B cell (primary cell): ENCODE measurements at regions not wholly inside any gene's neighbourhood (a gene's known extent, or its start where the extent isn't known, plus 50 kb on each side); places are given as distances from the start of the nearest gene placed in this dataset.

Experiments used
- ATAC-seq: fragments of 200-7000 bp; cut with Tn5 transposase; one replicate; pipeline ENCODE4 v1.10.0; 2021; ENCODE audit warnings: low read depth, mild to moderate bottlenecking, moderate number of reproducible peaks, moderate library complexity
- CTCF ChIA-PET: fragments of 350-600 bp; sonication (Branson Sonifier 250); formaldehyde crosslinking; loops from one replicate; lab custom pipeline; 2021; ENCODE audit warnings: antibody characterized with exemption, inconsistent platforms; lab: Charles Lee
- POLR2A ChIA-PET: fragments of 350-600 bp; sonication (Branson Sonifier 250); formaldehyde crosslinking; loops from one replicate; lab custom pipeline; 2021; ENCODE audit warnings: antibody characterized with exemption; lab: Charles Lee
- DNase-seq: peaks from one replicate; pipeline ENCODE4 v3.0.0; 2013
- H2AFZ ChIP-seq: 2 replicates; pipeline ENCODE4 v1.6.1; 2012; ENCODE audit warnings: mild to moderate bottlenecking, low read depth, low read length; ENCODE audit not compliant: insufficient read depth, poor library complexity, severe bottlenecking
- H3K27ac ChIP-seq, 2 donors: 1 replicate in 1 of 2; 2 replicates in 1 of 2; pipeline ENCODE4 v1.5.1; 2012 to 2013; ENCODE audit warnings: low read length in 2 of 2, mild to moderate bottlenecking in 2 of 2, moderate library complexity in 1 of 2
- H3K27me3 ChIP-seq, 4 experiments: fragments of 200-600 bp in 1 of 4; sonication (generic) in 1 of 4; replicated peaks in 1 of 4; 1 replicate in 2 of 4; 2 replicates in 2 of 4; pipeline versions ENCODE4 v1.6.1 to v1.7.0; 2013 to 2016; ENCODE audit warnings: low read length in 3 of 4, mild to moderate bottlenecking in 2 of 4, mixed read lengths in 1 of 4, moderate library complexity in 1 of 4; ENCODE audit not compliant: insufficient read depth in 4 of 4, control insufficient read depth in 3 of 4; ENCODE audit errors: control extremely low read depth in 1 of 4
- H3K36me3 ChIP-seq, 2 experiments: replicated peaks in 1 of 2; 1 replicate in 1 of 2; 2 replicates in 1 of 2; pipeline versions ENCODE4 v1.6.1 to v1.7.1; 2013; ENCODE audit warnings: low read length in 1 of 2; ENCODE audit not compliant: insufficient read depth in 2 of 2, control insufficient read depth in 1 of 2; ENCODE audit errors: control extremely low read depth in 1 of 2, extremely low read depth in 1 of 2
- H3K4me1 ChIP-seq, 2 donors: fragments of 200-600 bp in 1 of 2; sonication (generic) in 1 of 2; 1 replicate in 1 of 2; 2 replicates in 1 of 2; pipeline versions ENCODE4 v1.5.1 to v1.6.1; 2013 to 2017; ENCODE audit warnings: low read length in 2 of 2; ENCODE audit not compliant: control insufficient read depth in 2 of 2, insufficient read depth in 2 of 2
- H3K4me2 ChIP-seq: replicated peaks from 2 replicates; pipeline ENCODE3; 2012; ENCODE audit warnings: mild to moderate bottlenecking, low read depth, low read length; ENCODE audit not compliant: poor library complexity, severe bottlenecking
- H3K4me3 ChIP-seq, 5 experiments: fragments of 200-600 bp in 1 of 5; sonication (generic) in 1 of 5; 1 replicate in 3 of 5; 2 replicates in 2 of 5; pipeline versions ENCODE4 v1.5.1 to v1.7.0; 2011 to 2016; ENCODE audit warnings: low read length in 4 of 5, mild to moderate bottlenecking in 4 of 5, low read depth in 2 of 5, control low read depth in 1 of 5, moderate library complexity in 1 of 5; ENCODE audit not compliant: insufficient read depth in 1 of 5; ENCODE audit errors: control extremely low read depth in 1 of 5, extremely low read depth in 1 of 5
- H3K79me2 ChIP-seq: fragments of 200-600 bp; sonication (generic); one replicate; pipeline ENCODE4 v1.6.0; 2016; ENCODE audit warnings: low read length; ENCODE audit not compliant: control insufficient read depth, insufficient read depth
- H3K9ac ChIP-seq: fragments of 200-600 bp; sonication (generic); 2 replicates; pipeline ENCODE4 v1.6.1; 2017; ENCODE audit warnings: mild to moderate bottlenecking, low read length, moderate library complexity
- H3K9me3 ChIP-seq, 3 donors: one replicate each; pipeline versions ENCODE4 v1.6.1 to v1.7.1; 2013; ENCODE audit warnings: low read length in 2 of 3; ENCODE audit not compliant: control insufficient read depth in 2 of 3, insufficient read depth in 1 of 3; ENCODE audit errors: control extremely low read depth in 1 of 3
- H4K20me1 ChIP-seq: 2 replicates; pipeline ENCODE4 v1.6.0; 2012; ENCODE audit warnings: mild to moderate bottlenecking, low read length; ENCODE audit not compliant: insufficient read depth, control insufficient read depth, poor library complexity, severe bottlenecking
- H3K27ac Mint-ChIP-seq: one replicate; pipeline ENCODE4 v1.8.0; 2021; ENCODE audit warnings: mixed read lengths
- H3K27me3 Mint-ChIP-seq: one replicate; pipeline ENCODE4 v1.8.0; 2021; ENCODE audit warnings: mixed read lengths
- H3K4me1 Mint-ChIP-seq: one replicate; pipeline ENCODE4 v1.8.0; 2021; ENCODE audit warnings: mixed read lengths
- H3K4me3 Mint-ChIP-seq: one replicate; pipeline ENCODE4 v1.8.0; 2021; ENCODE audit warnings: mixed read lengths
- H3K9me3 Mint-ChIP-seq: one replicate; pipeline ENCODE4 v1.8.0; 2022; ENCODE audit warnings: mixed read lengths; ENCODE audit not compliant: insufficient read depth
- CTCF ChIP-seq: fragments of 200-600 bp; IDR thresholded peaks from one replicate; pipeline ENCODE4 v1.8.0; 2022; ENCODE audit warnings: antibody characterized with exemption, mild to moderate bottlenecking
- EZH2 ChIP-seq: IDR thresholded peaks from 2 replicates; pipeline ENCODE4 v1.6.1; 2012; ENCODE audit warnings: borderline replicate concordance, low read depth, mild to moderate bottlenecking, moderate library complexity, low read length; ENCODE audit not compliant: insufficient read depth, poor library complexity, severe bottlenecking
- WGBS: methylation state at CpG from one replicate; pipeline ENCODE4 v1.1.5; 2013; ENCODE audit warnings: missing lambda C conversion rate; ENCODE audit not compliant: insufficient coverage; 5-methylcytosine and 5-hydroxymethylcytosine counted together
- intact Hi-C: fragments of 100-400 bp; cut with micrococcal nuclease; formaldehyde crosslinking; loops from one replicate; pipeline ENCODE4 v1.10.0; 2022

GRCh38 chr10:56240471-56240870 lies 120.6 kb downstream of the ZWINT start:
- Histone ChIP-seq H3K4me2 (no peak overlapping the region), H3K27me3 (no peaks in the 10 kb centered on the region), H2AFZ (no peak overlapping the region), H3K36me3 (no peaks in the 10 kb centered on the region), H3K4me1 (no peaks in the 10 kb centered on the region), H3K79me2 (no peaks in the 10 kb centered on the region), H3K27ac (no peak overlapping the region), H4K20me1 (no peaks in the 10 kb centered on the region), H3K9ac (no peak overlapping the region), H3K9me3 (no peaks in the 10 kb centered on the region), H3K4me3 (no peak overlapping the region)
- H3K27ac Mint-ChIP-seq: no peak overlapping the region
- TF ChIP-seq CTCF: no peak
- TF ChIP-seq EZH2: no peak
- no peaks in the 10 kb centered on the region for H3K9me3 Mint-ChIP-seq
- ATAC-seq (no peak), DNase-seq (no peak)
- ChIA-PET CTCF (no interaction called here), POLR2A (no interaction called here)
- WGBS: 70% methylated on average over 2 of the region's 5 CpGs
- no peaks in the 10 kb centered on the region for H3K4me1 Mint-ChIP-seq
- no peak overlapping the region for H3K4me3 Mint-ChIP-seq
- H3K27me3 Mint-ChIP-seq: no peaks in the 10 kb centered on the region
- intact Hi-C loops: no loop called here

DNA sequence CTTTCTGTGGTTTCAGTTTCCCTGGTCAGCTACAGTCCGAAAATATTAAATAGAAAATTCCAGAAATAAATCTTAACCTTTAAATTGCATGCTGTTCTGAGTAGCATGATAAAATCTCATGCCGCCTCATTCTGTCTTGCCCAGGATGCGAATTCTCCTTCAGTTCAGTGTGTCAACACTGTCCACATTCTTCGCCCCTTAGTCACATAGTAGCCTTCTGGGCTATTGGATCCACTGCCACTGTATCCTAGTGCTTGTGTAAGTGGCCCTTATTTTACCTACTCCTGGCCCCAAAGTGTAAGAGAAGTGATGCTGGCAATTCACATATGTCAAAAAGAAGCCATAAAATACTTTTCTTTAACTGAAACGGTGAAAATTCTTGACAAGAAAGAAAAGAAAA lies 129.6 kb downstream of the ZWINT start:
- CTCF ChIA-PET: no interaction called here
- Histone ChIP-seq H3K79me2 (no peaks in the 10 kb centered on the region), H3K9ac (no peak overlapping the region), H3K4me3 (no peak overlapping the region), H3K27ac (no peak overlapping the region), H3K4me2 (no peak overlapping the region), H2AFZ (no peak overlapping the region), H3K4me1 (no peaks in the 10 kb centered on the region), H3K27me3 (no peaks in the 10 kb centered on the region), H4K20me1 (no peaks in the 10 kb centered on the region), H3K9me3 (no peaks in the 10 kb centered on the region), H3K36me3 (no peaks in the 10 kb centered on the region)
- no peak overlapping the region for H3K27ac Mint-ChIP-seq
- no peak for DNase-seq
- no peak for ATAC-seq
- H3K27me3 Mint-ChIP-seq: no peaks in the 10 kb centered on the region
- no peak overlapping the region for H3K4me3 Mint-ChIP-seq
- no peaks in the 10 kb centered on the region for H3K4me1 Mint-ChIP-seq
- POLR2A ChIA-PET: no interaction called here
- no CpG with 5 or more reads among the region's 5 CpGs for WGBS
- intact Hi-C loops: no loop called here
- H3K9me3 Mint-ChIP-seq: no peaks in the 10 kb centered on the region
- TF ChIP-seq CTCF (no peak), EZH2 (no peak)
